Activated T-cell treated with anti-CD3 and anti-CD28 coated beads for 48 hours (primary cell): ENCODE measurements at regions not wholly inside any gene's neighbourhood (a gene's known extent, or its start where the extent isn't known, plus 50 kb on each side); places are given as distances from the start of the nearest gene placed in this dataset.

ENCODE experiments used
- DNase-seq: peaks from one replicate; pipeline ENCODE4 v3.0.0-alpha.2; 2020; ENCODE audit warnings: low read depth

- no peak for DNase-seq
These were observed 216.2 kb upstream of the ACTBL2 start for GRCh38 chr5:57698802-57699201.

- DNase-seq = no peak
These were observed 215.5 kb upstream of the ACTBL2 start for GRCh38 chr5:57698086-57698485.

GRCh38 chr5:57696825-57697570, 214.4 kb upstream of the ACTBL2 start:
- no peak for DNase-seq

- no peak for DNase-seq
These were observed 213.8 kb upstream of the ACTBL2 start for GRCh38 chr5:57696389-57696769.

- DNase-seq = no peak
These were observed 213.2 kb upstream of the ACTBL2 start for GRCh38 chr5:57695706-57696388.

GRCh38 chr5:57695179-57695578, 212.6 kb upstream of the ACTBL2 start:
- no peak for DNase-seq

- DNase-seq = no peak
These were observed 211.1 kb upstream of the ACTBL2 start for GRCh38 chr5:57693488-57694305.

- no peak for DNase-seq
These were observed 210.2 kb upstream of the ACTBL2 start for GRCh38 chr5:57692582-57693487.

- no peak for DNase-seq
These were observed 208.1 kb upstream of the ACTBL2 start for GRCh38 chr5:57690724-57691123.

- no peak for DNase-seq
These were observed 205.0 kb upstream of the ACTBL2 start for GRCh38 chr5:57687596-57687995.

GRCh38 chr5:57685516-57686255, 203.1 kb upstream of the ACTBL2 start:
- DNase-seq = no peak

GRCh38 chr5:57684299-57684702, 201.7 kb upstream of the ACTBL2 start:
- DNase-seq = no peak

- no peak for DNase-seq
These were observed 200.5 kb upstream of the ACTBL2 start for GRCh38 chr5:57683036-57683630.

GRCh38 chr5:57681942-57682341, 199.3 kb upstream of the ACTBL2 start:
- no peak for DNase-seq

GRCh38 chr5:57680686-57681085, 198.1 kb upstream of the ACTBL2 start:
- no peak for DNase-seq

GRCh38 chr5:57677235-57677634, 194.6 kb upstream of the ACTBL2 start:
- no peak for DNase-seq

- DNase-seq = no peak
These were observed 193.8 kb upstream of the ACTBL2 start for GRCh38 chr5:57676222-57677098.

- DNase-seq = no peak
These were observed 192.6 kb upstream of the ACTBL2 start for GRCh38 chr5:57675236-57675635.

- DNase-seq = no peak
These were observed 188.8 kb upstream of the ACTBL2 start for GRCh38 chr5:57671371-57671770.

- no peak for DNase-seq
These were observed 184.0 kb upstream of the ACTBL2 start for GRCh38 chr5:57666582-57666981.
